Ovary (tissue), 3 donors: ENCODE measurements at regions not wholly inside any gene's neighbourhood (a gene's known extent, or its start where the extent isn't known, plus 50 kb on each side); places are given as distances from the start of the nearest gene placed in this dataset.

Experiments
- CTCF ChIP-seq, 3 donors: fragments of 450-650 bp in 2 of 3; fragments of 200-600 bp in 1 of 3; IDR thresholded peaks; one replicate each; pipeline versions ENCODE4 v1.5.1 to v1.8.0; 2016 to 2022; ENCODE audit warnings: antibody characterized with exemption in 3 of 3, mild to moderate bottlenecking in 1 of 3
- POLR2A ChIP-seq: fragments of 450-650 bp; IDR thresholded peaks from one replicate; pipeline ENCODE4 v1.6.1; 2017; ENCODE audit warnings: antibody characterized with exemption, mild to moderate bottlenecking, moderate library complexity
- donor health status: DM: no; HTN: no; CAD: no.

- no peak for TF ChIP-seq CTCF (IDR thresholded peaks at IDR 0.05)
- TF ChIP-seq POLR2A = no peak
Observed at GRCh38 chr4:11028334-11028733, 343.8 kb upstream of the CLNK start.
